ENCODE measurements at regions not wholly inside any gene's neighbourhood (a gene's known extent, or its start where the extent isn't known, plus 50 kb on each side); places are given as distances from the start of the nearest gene placed in this dataset.
A peak's percentile ranks its signal among the peaks of the same experiment; 100 is the strongest.

DNA sequence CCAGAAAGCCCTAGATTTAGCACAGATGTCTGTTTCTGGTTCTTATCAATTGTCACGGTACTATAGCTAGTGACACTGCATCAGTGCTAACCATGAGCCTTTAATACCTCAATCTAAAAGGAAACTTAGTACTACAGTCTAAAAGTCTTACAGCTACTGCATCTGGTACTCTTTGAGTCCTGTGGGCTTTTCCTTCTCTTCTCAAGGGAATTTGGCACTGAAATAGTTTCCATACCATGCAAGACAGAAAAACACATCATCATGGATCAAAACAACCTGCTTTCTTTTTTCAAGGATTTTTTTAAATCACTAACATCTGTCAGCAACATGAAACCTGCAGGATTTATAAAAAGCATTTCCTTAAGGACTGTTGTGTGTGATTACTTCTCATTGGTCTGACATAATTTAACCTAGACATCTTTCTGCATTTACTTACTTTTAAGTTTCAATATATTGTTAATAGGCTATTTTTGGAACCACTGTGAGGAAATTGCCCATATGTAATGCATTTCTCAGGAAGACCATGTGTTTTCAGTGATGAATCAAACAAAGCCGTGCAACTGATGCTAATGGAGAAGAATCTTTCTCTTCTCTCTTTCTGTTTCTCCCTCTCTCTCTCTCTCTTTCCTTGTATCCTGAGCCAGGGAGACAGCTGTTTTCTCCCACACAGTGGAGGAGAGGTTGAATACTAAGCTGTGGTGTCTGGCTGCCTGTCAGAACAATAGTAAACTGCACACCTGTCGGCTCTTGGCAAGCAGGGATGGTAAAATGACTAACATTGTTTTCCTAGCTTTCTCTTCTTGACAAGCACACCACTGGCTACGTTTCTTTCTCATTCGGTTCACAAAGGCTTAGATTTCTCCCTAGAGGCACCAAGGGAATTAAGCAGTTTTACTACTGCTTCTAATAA, 273.4 kb downstream of the CSNK1G3 start:
- DNase-seq = peak; percentile 83 to 91 (median 84)

DNA sequence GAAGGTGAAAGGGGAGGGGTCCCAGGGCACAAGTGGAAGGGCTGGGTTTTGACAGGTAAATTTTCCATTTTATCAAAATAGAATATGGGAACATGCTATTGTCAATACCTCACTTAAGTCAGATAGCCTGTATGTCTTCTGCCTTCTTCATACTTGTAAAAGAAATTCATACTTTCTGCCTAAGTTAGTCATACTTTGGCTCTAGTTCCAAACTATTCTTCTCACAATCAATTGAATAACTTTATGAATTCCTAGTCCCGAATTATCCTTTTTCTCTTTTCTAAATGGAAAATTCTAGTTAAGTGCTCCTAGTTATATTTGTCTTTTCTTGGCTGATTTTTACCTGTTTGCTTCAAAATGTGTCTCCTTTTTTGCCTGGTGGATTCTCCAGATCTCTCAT, 271.4 kb downstream of the CSNK1G3 start:
- peak in 2 of 3 donors; percentile 10 to 32 for DNase-seq

DNA sequence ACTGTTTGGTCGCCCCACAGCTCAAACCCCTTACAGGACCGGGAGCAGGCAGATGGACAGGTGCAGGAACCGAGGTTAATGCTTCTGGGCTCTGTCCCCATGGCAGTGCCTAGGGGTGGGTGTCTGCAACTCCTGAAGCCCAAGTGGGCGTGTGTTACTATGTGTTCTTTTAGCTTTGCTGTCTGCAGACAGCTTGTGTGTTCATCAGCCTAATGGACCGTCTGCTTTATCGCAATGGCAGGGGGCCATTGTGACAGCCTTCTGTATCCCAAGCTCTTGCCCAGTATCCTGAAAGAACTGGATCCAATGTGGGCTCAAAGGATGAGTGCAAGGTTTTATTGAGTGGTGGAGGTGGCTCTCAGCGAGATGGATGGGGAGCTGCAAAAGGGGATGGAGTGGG, 266.7 kb downstream of the CSNK1G3 start:
- no peak for DNase-seq

GRCh38 chr5:123776761-123777160, 264.8 kb downstream of the CSNK1G3 start:
- DNase-seq = peak in 1 of 3 donors; percentile 47

DNA sequence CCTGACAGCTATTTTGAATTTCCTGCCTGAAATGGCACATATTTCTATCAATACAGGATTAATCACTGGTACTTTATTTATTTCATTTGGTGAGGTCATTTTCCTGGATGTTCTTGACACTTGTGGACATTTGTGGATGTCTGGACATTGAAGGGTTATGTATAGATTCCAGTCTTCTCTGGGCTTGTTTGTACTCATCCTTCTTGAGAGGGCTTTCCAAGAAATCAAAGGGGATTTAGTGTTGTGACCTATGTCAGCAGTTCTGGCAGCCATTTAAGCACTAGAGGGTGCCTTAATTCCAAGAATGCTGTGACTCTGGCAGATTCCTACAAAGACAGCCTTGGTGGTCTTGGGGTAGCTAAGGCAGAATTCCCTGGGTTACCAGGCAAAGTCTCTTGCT, 259.7 kb downstream of the CSNK1G3 start:
- DNase-seq = no peak

GRCh38 chr5:123763201-123763600, 251.2 kb downstream of the CSNK1G3 start:
- no peak for DNase-seq

GRCh38 chr5:123756816-123757215, 244.8 kb downstream of the CSNK1G3 start:
- DNase-seq = no peak

- DNase-seq = peak in 2 of 3 donors; percentile 1 to 34
Measured at GRCh38 chr5:123756318-123756665, 244.3 kb downstream of the CSNK1G3 start.

GRCh38 chr5:123755653-123756317, 243.8 kb downstream of the CSNK1G3 start:
- peak; percentile 52 to 81 (median 67) for DNase-seq

DNA sequence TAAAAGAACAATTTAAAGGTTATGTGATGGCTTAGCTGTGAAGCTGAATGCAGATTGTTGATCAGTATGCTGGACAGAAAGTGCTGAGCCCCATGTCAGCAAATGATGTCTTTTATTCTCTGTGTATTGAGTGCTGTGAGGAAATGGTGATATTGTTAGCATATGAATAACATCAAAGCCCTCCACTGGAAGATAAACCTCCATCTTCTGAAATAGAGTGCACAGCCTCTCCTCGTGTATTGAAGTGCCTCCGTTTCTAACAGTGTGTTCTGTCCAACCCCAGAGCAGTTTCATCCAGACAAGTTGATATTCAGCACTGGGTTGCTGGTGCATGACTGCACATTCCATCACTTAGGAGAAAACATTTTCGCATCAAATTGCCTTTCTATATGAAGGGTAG, 242.9 kb downstream of the CSNK1G3 start:
- peak; percentile 12 to 44 (median 14) for DNase-seq

DNA sequence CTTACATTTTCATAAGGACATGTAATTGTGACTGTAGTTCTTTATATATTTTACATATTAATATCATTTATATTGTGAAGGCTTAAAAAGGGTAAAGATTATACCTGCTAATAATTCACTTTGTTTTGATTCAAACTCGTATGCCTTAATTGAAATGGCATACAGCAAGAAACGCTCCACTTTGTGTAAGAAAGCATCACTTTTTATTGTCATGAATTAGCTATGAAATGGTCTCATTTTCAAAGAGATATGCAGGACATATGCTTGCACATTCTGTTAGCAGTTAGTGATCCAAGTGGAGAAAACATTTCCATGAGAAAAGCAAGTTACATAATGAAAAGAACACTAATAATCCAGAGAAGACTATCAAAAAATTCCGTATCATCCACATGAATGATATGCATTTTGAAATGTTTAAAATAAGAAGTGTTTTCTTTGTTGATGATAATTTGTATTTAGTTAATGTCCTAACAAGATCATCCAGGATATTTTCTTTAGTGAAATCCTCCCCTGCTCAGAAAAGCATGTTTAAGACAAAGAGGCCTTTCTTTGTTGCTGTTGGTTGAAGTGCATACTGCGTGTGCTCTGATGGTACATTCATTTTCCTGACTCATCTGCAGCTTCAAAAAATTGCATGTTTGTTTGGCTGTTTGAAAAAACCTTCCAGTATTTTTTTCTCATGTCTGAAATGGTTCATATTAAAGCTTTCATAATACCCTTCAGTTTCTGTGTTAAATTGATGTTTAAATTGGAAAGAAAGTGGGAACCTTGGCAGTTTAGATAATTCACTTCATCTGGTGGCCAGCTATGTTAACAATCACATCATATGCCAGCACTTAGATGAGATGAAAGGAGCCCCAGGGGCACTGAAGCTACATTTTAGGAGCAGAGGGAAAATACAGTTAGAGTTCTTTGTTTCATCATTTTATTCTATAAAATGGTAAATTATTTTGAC, 242.2 kb downstream of the CSNK1G3 start:
- DNase-seq = peak; percentile 20 to 35 (median 32)

DNA sequence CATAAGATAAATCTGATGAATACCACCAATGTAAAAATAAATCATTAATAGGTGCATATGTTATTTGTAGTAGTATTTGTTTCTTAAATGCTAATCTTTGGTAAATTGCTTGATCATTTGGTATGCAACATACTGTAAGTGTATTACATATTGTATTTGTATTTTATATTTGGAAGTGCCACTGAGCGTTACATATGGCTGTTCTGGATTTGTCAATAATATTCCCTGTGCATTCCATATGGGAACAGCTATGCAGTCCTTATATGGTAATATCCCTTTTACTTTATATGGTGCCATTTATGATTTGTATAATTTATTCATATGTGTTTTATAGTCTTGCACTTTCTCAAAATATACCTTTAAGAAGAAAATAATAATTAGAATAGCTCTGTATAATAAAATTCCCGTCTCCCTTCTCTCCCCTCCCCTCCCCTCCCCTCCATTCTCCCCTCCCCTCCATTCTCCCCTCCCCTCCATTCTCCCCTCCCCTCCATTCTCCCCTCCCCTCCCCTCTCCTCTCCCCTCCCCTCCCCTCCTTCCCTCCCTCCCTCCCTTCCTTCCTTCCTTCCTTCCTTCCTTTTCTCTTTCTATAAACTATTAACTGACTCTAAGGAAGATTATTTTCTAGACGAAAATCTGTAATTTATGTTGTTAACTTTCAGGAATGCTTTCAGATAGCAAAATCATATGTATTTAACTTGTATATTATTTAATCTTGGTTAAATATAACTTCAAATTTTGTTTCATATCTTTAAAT, 241.4 kb downstream of the CSNK1G3 start:
- DNase-seq = no peak

GRCh38 chr5:123752552-123753179, 240.7 kb downstream of the CSNK1G3 start:
- peak; percentile 17 to 70 (median 22) for DNase-seq

GRCh38 chr5:123751670-123752069, 239.7 kb downstream of the CSNK1G3 start:
- no peak for DNase-seq

DNA sequence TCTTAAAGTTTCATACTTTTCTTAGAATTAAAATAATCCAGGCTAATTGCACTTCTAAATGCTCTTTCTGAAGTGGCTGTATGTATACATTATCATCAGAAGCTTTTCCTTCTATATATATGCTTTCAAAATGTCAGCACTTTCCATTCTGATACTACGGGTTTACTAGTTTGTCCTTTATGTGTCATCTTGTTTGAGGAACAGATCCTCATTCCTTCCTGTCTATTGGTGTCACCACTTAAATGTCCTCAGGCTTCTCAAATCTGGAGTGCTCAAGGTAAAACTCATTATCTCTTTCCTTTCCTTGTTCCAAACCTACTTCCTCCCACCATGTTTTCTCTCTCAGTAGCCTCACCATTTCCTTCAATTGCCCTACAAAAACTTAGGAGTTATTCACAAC, 236.3 kb downstream of the CSNK1G3 start:
- DNase-seq = no peak

GRCh38 chr5:123746683-123747360, 234.8 kb downstream of the CSNK1G3 start:
- DNase-seq = no peak

DNA sequence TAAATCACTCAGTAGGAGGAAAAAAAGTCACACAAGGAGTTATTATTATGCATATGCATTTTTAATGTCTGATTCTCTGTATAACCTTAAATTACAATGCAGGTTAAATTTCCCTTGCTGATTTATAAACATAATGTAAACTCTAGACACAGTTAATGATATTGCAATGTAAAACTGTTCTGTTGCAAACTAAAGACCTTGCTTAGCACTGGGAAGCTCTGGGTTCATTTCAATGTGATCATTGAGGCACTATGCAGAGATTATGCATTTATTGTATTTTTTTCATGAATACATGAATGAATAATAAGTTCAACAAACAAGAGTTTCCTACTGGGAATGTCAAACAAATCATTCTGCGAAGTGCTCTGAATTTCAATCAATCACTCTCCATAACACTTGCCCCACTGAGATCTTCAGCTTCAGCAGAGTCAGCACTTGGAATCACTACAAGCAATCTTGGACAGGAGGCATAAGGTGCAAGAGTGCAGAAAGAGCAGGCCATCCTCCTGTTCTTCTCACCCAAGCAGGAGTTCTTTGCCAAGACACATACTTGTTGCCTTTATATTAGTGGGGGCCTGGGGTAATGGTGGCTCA, 232.1 kb downstream of the CSNK1G3 start:
- no peak for DNase-seq

DNA sequence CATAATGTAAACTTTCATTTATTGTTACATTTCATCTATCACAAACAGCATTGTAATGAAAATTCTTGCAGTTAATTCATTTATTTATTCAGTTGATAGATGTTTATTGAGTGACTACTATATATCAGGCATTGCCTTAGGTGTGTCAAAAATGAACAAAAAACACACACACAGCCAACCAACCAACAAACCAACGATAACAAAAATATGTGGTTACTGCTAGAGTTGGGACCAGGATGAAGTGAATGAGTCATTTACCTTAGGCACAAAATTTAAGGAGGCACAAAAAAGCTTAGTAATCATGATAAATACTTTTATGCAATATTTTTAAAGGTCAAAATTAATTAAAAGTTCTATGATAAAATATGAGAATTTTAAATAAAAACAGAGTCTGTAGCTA, 223.4 kb downstream of the CSNK1G3 start:
- no peak for DNase-seq

- no peak for DNase-seq
Measured at GRCh38 chr5:123732257-123732656, 220.3 kb downstream of the CSNK1G3 start.

- no peak for DNase-seq
Measured at GRCh38 chr5:123722451-123722850, 210.5 kb downstream of the CSNK1G3 start.
